Peyer's patch (tissue), 4 donors: ENCODE measurements at regions not wholly inside any gene's neighbourhood (a gene's known extent, or its start where the extent isn't known, plus 50 kb on each side); places are given as distances from the start of the nearest gene placed in this dataset.

Experiments used
- CTCF ChIP-seq, 6 experiments: fragments of 450-650 bp in 4 of 6; fragments of 200-600 bp in 2 of 6; sonication (generic) in 1 of 6; IDR thresholded peaks; one replicate each; pipeline ENCODE4 v1.5.1; 2017 to 2019; ENCODE audit warnings: antibody characterized with exemption in 6 of 6, mild to moderate bottlenecking in 3 of 6, moderate library complexity in 1 of 6
- POLR2A ChIP-seq, 2 donors: fragments of 450-650 bp; IDR thresholded peaks; one replicate each; pipeline ENCODE4 v1.5.1; 2017; ENCODE audit warnings: antibody characterized with exemption in 2 of 2, mild to moderate bottlenecking in 2 of 2, moderate library complexity in 2 of 2

DNA sequence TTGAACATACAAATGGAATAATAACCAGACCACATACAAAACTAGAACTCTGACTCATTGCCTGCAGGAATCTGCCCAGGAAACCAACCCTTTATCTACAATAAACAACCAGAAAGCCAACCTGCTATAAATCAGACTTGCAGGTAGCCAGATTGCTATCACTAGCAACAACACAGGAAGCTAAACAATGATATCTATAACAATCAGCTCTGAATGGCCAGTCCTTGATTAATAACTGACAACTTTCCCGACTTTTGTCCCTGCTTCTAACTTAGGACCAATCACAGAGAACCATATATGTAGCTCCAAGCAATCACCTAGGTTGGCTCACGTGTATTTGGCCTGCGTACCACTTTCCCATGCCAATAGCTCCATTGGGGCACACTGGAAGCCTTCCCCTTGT, 470.8 kb downstream of the RIT2 start:
- TF ChIP-seq CTCF (IDR thresholded peaks at IDR 0.05) (no peak), POLR2A (IDR thresholded peaks at IDR 0.05) (no peak)
